ENCODE measurements at regions not wholly inside any gene's neighbourhood (a gene's known extent, or its start where the extent isn't known, plus 50 kb on each side); places are given as distances from the start of the nearest gene placed in this dataset.

- TF ChIP-seq CTCF (IDR thresholded peaks at IDR 0.05), result no peak
These were observed 836.1 kb upstream of the CDH8 start for GRCh38 chr16:62872339-62872738.

GRCh38 chr16:62870554-62870953, 834.3 kb upstream of the CDH8 start:
- TF ChIP-seq CTCF (IDR thresholded peaks at IDR 0.05), result no peak

- TF ChIP-seq CTCF (IDR thresholded peaks at IDR 0.05), result no peak
These were observed 833.6 kb upstream of the CDH8 start for GRCh38 chr16:62869837-62870236.

- no peak for TF ChIP-seq CTCF (IDR thresholded peaks at IDR 0.05)
These were observed 826.9 kb upstream of the CDH8 start for GRCh38 chr16:62863139-62863538.

GRCh38 chr16:62853887-62854286, 817.6 kb upstream of the CDH8 start:
- TF ChIP-seq CTCF (IDR thresholded peaks at IDR 0.05), result no peak

GRCh38 chr16:62846399-62847057, 810.3 kb upstream of the CDH8 start:
- TF ChIP-seq CTCF (IDR thresholded peaks at IDR 0.05), result no peak

- TF ChIP-seq CTCF (IDR thresholded peaks at IDR 0.05), result no peak
These were observed 796.0 kb upstream of the CDH8 start for GRCh38 chr16:62832214-62832613.
